Stimulated activated CD8-positive, alpha-beta memory T cell treated with anti-CD3 and anti-CD28 coated beads, Interleukin-12 subunit alpha, Interleukin-12 subunit beta, amount 100 ng/mL, for 1 hour (primary cell): ENCODE measurements at regions not wholly inside any gene's neighbourhood (a gene's known extent, or its start where the extent isn't known, plus 50 kb on each side); places are given as distances from the start of the nearest gene placed in this dataset.

Experiments
- DNase-seq: peaks from one replicate; pipeline ENCODE4 v3.0.0-alpha.2; 2020; ENCODE audit warnings: low read depth

GRCh38 chr17:77725846-77726245, 232.7 kb upstream of the TNRC6C start:
- no peak for DNase-seq

DNA sequence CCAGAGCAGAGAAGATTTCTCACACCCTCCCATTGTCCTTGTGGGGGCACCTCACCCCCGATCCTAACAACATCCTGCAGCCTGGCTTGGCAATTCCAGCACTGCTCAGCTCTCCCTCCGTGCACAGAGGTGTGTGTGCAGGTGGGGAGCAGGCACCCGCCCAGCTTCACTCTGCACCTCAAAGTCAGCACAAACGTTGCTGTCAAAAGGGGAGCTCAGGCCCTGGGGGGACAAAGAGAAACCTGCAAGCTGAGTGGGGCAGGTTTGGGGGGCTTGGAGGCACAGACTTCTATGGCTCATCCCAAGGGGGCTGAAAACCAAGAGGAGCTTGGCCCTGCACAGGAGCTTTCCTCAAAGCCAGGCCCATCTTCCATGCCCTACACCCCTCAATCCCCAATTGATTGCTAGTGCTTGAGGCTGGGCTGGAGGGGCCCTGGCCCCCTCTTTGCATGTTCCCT, 231.9 kb upstream of the TNRC6C start:
- no peak for DNase-seq

DNA sequence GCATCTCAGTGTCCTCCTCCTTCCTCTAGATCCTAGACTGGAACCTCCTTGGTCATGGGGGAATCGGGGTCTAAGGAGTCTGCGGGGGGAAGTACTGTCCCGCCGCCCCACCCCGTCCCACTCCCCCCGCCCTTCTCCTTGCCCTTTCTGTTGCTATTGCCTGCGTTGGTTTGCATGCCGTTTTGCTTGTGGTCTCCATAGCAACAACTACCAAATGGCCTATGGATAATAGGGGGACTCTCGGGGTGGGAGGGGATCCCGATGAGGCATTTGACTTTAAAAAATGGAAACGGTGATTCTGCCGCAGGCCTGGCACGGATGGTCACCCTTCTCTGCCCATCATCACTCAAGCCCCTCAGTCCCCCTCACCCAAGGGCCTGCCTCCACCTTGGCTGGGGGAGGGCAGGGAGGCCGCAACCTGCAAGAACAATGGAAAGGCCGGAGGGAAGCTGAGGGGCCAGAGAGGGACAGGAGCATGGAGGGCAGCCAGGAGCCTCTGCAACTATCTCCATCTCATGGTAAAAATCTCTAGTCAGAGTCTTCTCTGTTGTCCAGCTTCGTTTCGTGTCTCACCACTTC, 231.4 kb upstream of the TNRC6C start:
- DNase-seq: no peak

DNA sequence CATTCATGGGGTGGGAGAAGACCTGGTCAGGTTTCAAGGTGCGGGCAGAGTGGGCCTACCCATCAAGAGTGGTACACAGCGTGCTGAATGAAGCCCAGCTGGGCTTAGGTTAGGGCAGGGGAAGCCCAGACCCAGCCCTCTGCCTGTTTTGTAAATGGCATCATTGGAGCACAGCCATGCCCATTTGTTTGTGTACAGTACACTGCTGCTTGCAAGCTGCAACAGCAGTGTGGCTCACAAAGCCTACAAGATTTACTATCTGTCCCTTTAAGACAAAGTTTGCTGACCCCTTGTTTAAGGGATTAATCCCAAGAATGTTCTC, 230.1 kb upstream of the TNRC6C start:
- no peak for DNase-seq

GRCh38 chr17:77728871-77729270, 229.6 kb upstream of the TNRC6C start:
- no peak for DNase-seq

- DNase-seq: no peak
Measured at GRCh38 chr17:77729587-77729986, 228.9 kb upstream of the TNRC6C start.

GRCh38 chr17:77730376-77730775, 228.1 kb upstream of the TNRC6C start:
- no peak for DNase-seq

DNA sequence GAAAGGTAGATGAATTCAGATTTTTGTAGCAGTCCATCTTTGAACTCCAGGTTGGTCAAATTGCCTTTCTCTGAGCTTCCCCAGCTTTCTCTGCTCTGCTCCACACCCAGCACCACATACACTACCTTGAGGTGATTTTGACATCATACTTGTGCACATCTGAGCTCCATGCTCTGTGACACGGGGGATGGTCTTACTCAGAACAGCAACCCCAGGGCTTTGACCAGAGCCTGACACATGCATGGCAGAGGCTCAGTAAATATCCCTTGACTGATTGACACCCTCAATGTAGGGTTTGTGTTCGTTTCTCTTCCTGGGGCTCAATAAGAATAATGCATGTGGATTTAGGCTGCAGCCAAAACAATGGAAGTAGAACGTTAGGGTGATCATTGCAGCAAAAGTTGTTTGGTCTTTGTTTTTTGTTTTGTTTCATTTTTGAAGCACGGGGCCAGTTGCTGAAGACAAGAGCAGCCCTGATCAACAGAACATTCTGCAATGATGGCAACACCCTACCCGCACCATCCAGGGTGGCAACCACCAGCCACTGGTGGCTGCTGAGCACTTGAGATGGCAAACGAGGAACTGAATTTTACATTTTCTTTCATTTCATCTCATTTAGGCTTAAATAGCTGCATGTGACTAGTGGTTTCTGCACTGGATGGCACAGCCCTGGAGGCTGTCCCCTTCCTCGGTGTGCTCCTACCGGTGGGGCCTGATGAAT, 224.8 kb upstream of the TNRC6C start:
- no peak for DNase-seq

DNA sequence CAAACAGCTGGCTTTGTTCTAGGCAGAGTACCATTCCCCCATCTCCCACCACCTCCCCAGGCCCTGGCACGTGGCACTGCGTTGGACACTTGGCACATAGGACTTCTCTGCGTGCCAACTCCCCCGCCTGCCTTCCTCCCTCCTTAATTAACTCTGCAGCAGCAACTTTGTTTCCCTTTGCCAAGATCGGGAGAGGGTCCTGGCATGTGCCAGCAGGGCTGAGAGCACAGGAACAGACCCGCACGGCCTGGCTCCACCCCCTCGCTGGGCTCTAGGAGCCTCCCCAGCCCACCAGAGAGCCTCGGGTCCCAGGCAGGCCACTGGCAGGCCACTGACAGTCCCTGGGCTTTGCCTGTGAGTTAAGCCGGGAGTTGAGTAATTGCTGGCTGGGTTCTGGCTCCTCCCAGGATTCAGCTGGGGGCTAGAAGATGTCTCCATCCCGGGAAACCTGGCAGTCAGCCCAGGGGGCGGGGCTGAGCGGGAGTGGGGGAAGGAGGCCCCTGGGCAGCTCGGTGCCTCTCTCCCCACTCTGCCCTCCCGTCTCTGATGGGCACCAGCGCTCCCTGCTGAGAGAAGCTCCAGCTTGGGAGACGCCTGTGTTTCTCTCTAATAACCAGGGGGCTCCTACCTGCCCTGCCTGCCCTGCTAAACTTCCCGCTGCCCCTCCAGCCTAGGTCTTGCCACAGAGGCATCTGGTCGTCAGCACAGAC, 224.0 kb upstream of the TNRC6C start:
- DNase-seq: no peak

GRCh38 chr17:77735081-77735565, 223.4 kb upstream of the TNRC6C start:
- no peak for DNase-seq

DNA sequence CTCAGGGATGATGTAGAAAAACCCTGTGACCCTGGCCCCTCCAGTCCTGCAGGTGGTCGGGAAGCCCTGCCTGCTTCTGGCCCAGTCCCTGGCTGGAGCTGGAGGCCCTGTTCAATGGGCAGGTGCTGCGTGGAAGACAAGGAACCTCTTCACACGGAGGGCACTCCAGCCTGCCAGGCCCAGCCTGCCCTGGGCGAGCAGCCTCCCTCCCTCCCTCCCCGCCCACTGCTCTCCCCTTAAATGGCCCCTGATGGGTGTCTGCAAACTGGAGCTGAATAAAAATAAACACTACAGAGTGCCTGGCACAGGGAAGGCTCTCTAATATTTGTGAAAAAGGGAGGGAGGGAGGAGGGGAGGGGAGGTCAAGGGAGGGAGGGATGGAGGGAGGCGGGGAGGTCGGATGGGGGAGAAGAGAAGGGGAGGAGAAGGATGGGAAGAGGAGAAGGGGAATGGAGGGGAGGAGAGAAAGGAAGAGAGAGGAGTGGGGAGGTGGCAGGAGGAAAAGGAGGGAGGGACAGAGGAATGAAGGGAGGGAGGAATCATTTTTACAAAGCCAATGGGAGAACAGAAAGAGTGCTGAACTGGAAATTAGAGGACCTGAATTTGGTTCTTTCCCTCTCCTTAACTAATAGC, 222.8 kb upstream of the TNRC6C start:
- no peak for DNase-seq

- no peak for DNase-seq
Measured at GRCh38 chr17:77736199-77736585, 222.3 kb upstream of the TNRC6C start.

DNA sequence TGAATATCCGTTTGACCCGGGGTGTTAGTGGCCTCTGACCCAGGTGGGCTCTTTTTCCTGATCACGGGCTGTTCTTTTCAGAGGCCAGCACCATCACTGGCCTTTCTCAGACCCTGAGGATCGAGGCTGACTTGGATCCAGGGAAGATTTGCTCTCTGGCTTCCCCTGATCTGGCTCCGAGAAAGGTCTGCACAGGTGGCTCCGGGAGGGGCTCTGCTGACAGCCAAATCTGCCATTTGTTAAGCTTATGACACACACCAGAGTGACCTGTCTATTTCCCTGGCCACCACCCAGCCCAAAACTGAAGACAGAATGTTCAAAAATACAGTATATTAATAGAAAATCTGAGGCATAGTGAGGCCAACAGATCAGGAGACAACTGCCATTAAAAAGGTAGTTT, 221.8 kb upstream of the TNRC6C start:
- no peak for DNase-seq

- no peak for DNase-seq
Measured at GRCh38 chr17:77737442-77738265, 220.8 kb upstream of the TNRC6C start.

DNA sequence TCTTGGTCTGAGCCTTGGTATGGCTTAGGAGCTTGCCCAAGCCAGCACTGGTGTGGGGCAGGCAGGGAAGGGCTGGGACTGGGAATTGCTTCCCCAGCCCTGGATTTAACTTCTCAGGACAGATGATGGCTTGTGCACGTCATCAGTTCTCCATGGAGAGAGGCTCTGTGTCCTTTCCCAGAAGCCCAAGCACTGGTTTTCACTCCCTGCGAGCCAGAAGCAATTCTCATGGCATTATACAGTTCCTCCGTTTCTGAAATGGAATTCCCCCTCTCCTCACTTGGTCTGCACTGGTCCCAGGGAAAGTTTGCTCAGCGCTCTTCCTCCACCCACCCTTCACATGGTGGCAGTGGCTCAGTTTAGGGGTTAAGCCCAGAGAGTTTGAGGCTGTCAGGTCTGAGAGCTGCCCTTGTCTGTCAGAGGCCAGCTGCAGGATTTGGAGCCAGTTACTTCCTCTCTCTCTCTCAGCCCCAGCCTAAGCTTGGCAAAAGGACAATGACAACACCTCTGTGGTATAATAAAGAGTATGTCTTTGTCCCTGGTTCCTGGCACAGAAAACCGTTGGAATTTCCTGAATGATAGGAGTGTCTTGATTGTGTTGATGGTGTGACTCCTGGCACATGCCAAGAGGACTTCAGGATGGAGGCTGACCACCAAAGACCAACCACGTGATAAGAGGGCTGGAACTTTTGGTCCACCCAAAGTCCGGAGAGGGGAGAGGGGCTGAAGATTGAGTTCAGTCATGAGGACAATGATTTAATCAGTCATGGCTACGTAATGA, 219.6 kb upstream of the TNRC6C start:
- no peak for DNase-seq

DNA sequence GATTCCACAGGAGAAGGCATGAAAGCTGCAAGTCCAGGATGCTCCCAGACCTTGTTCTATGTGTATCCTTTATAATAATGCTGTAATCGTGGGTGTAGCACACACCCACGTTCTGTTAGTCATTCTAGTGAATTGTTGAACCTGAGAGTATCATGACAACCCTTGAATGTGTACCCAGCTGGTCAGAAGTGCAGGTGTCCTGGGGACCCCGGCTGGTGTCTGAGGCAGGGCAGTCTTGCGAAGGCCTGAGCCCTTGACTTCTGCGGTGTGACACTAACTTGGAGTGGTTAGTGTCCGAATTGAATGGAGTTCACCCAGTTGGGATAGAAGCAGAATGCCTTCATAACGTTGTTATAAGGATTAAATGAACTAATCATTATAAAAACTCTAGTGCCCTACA, 218.0 kb upstream of the TNRC6C start:
- DNase-seq: no peak

GRCh38 chr17:77741109-77741508, 217.4 kb upstream of the TNRC6C start:
- DNase-seq: peak; percentile 10

DNA sequence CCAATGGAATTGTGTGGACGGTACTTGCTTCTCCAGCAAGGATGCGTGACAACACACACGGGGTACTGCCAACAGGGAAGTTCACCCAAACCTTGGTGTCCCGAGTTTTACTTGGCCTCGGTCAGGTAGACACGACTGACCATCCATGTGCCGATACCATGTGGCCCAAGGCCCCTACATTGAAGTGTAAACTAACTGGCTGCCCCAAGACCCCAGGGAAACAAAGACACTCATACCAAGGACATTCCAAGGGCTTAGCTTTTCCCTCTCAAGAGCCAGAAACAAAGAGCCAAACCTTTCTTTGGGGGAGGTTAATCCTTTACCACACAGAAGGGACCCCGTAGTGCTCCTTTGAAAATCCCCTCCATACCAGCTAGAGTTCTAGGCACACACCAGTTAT, 215.9 kb upstream of the TNRC6C start:
- DNase-seq: no peak

DNA sequence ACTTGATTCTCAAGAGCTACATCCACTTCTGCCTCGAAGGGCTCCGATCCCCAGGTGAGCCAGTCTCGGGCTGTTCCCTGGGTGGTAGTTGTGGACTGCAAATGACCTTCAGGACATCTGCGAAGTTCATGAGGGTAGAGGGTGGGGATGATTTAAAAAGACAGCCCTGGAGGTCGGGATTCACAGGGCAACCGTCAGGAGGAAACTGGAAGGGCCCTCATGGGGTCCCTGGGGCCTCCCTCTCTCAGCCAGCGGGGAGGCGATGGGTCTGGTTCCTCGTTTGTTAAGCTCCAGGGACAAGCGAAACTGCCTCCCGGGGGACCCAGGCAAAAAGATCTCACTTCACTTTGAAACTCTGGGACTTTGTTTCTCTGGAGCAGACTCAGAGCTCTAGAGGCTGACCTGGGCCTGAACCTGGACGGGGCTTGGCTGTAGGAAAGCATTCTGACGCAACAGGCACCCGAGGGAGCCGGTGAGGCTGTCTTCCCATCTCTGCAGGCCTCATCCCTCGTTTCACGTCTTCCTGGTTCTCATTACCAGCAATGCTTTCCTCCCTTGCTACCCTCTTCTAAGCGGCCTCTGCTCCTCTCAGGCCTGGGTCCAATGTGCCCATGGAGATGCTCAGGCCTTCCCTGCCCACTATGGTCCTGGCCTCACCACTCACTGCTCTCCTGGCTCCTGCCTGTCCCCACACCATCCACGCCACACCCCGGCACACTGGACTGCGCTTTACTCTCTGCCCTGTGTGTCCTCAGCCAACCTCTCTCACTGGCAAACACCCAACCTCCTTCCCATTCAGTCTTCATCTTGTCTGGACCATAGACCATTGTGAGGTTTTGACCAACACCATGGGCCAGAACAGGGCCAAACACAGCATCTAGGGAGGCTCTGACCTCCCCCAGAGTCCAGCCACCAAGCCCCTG, 214.2 kb upstream of the TNRC6C start:
- no peak for DNase-seq

DNA sequence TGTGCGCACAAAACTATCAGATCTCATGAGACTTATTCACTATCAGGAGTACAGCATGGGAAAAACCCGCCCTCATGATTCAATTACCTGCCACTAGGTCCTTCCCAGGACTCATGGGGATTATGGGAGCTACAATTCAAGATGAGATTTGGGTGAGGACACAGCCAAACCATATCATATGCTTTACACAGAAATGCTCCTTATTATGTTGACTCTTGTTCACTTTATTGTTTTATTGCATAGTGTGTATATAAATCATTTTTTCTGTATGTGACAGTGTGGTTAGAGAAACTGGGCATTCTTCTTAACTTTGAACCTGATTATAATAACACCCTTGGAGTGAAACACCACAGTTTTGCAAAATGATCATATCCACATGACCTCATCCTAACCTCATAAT, 212.8 kb upstream of the TNRC6C start:
- no peak for DNase-seq
